ENCODE measurements at regions not wholly inside any gene's neighbourhood (a gene's known extent, or its start where the extent isn't known, plus 50 kb on each side); places are given as distances from the start of the nearest gene placed in this dataset.
"Not testable (repeated sequence)": the region's sequence is repeated elsewhere in the genome, so short reads cannot be mapped to it uniquely, and the experiment has no call there.

GRCh38 chr3:30480156-30480555 lies 126.2 kb upstream of the TGFBR2 start:
- DNase-seq (ENCODE audit: extremely low read depth in 1 of 2, low read depth in 1 of 2), result not testable (repeated sequence)

GRCh38 chr3:30480587-30480986 lies 125.8 kb upstream of the TGFBR2 start:
- no peak for DNase-seq (ENCODE audit: extremely low read depth in 1 of 2, low read depth in 1 of 2)

GRCh38 chr3:30481241-30481640 lies 125.2 kb upstream of the TGFBR2 start:
- no peak for DNase-seq (ENCODE audit: extremely low read depth in 1 of 2, low read depth in 1 of 2)

- DNase-seq (ENCODE audit: extremely low read depth in 1 of 2, low read depth in 1 of 2), result not testable (repeated sequence)
These were observed 122.2 kb upstream of the TGFBR2 start for GRCh38 chr3:30484229-30484628.

GRCh38 chr3:30486368-30486767 lies 120.0 kb upstream of the TGFBR2 start:
- no peak for DNase-seq (ENCODE audit: extremely low read depth in 1 of 2, low read depth in 1 of 2)

- no peak for DNase-seq (ENCODE audit: extremely low read depth in 1 of 2, low read depth in 1 of 2)
These were observed 118.2 kb upstream of the TGFBR2 start for GRCh38 chr3:30488070-30488756.

- DNase-seq (ENCODE audit: extremely low read depth in 1 of 2, low read depth in 1 of 2), result no peak
These were observed 113.8 kb upstream of the TGFBR2 start for GRCh38 chr3:30492322-30493192.

GRCh38 chr3:30493911-30494311 lies 112.5 kb upstream of the TGFBR2 start:
- DNase-seq (ENCODE audit: extremely low read depth in 1 of 2, low read depth in 1 of 2), result no peak

- no peak for DNase-seq (ENCODE audit: extremely low read depth in 1 of 2, low read depth in 1 of 2)
These were observed 111.0 kb upstream of the TGFBR2 start for GRCh38 chr3:30495172-30496065.

- no peak for DNase-seq (ENCODE audit: extremely low read depth in 1 of 2, low read depth in 1 of 2)
These were observed 110.1 kb upstream of the TGFBR2 start for GRCh38 chr3:30496066-30496966.

- no peak for DNase-seq (ENCODE audit: extremely low read depth in 1 of 2, low read depth in 1 of 2)
These were observed 107.8 kb upstream of the TGFBR2 start for GRCh38 chr3:30498587-30498967.

- DNase-seq (ENCODE audit: extremely low read depth in 1 of 2, low read depth in 1 of 2), result no peak
These were observed 105.6 kb upstream of the TGFBR2 start for GRCh38 chr3:30500666-30501399.

GRCh38 chr3:30501526-30501925 lies 104.9 kb upstream of the TGFBR2 start:
- no peak for DNase-seq (ENCODE audit: extremely low read depth in 1 of 2, low read depth in 1 of 2)

GRCh38 chr3:30502051-30502741 lies 104.2 kb upstream of the TGFBR2 start:
- DNase-seq (ENCODE audit: extremely low read depth in 1 of 2, low read depth in 1 of 2), result no peak

- no peak for DNase-seq (ENCODE audit: extremely low read depth in 1 of 2, low read depth in 1 of 2)
These were observed 103.7 kb upstream of the TGFBR2 start for GRCh38 chr3:30502742-30503073.

GRCh38 chr3:30503446-30503845 lies 103.0 kb upstream of the TGFBR2 start:
- no peak for DNase-seq (ENCODE audit: extremely low read depth in 1 of 2, low read depth in 1 of 2)

GRCh38 chr3:30504939-30505338 lies 101.5 kb upstream of the TGFBR2 start:
- DNase-seq (ENCODE audit: extremely low read depth in 1 of 2, low read depth in 1 of 2), result no peak

GRCh38 chr3:30505866-30506520 lies 100.4 kb upstream of the TGFBR2 start:
- no peak for DNase-seq (ENCODE audit: extremely low read depth in 1 of 2, low read depth in 1 of 2)

GRCh38 chr3:30508339-30508738 lies 98.1 kb upstream of the TGFBR2 start:
- DNase-seq (ENCODE audit: extremely low read depth in 1 of 2, low read depth in 1 of 2), result no peak

All from stimulated activated CD8-positive, alpha-beta memory T cell treated with anti-CD3 and anti-CD28 coated beads, Interleukin-7, amount 100 ng/mL, for 48 hours (primary cell).